A673 (cell line): ENCODE measurements at regions not wholly inside any gene's neighbourhood (a gene's known extent, or its start where the extent isn't known, plus 50 kb on each side); places are given as distances from the start of the nearest gene placed in this dataset.

Experiments used
- EZH2 ChIP-seq: fragments of 200-600 bp; sonication (generic); IDR thresholded peaks from 2 replicates; pipeline ENCODE4 v1.6.1; 2017; ENCODE audit warnings: borderline replicate concordance, low read depth, mild to moderate bottlenecking, mixed read lengths, antibody characterized with exemption, low read length; ENCODE audit not compliant: poor library complexity, severe bottlenecking
- TF ChIP-seq, protein P1 (sequence below): fragments of 300-800, 200-600 bp; sonication (generic); conservative IDR thresholded peaks from 2 replicates; pipeline ENCODE4 v1.5.1; 2017; ENCODE audit warnings: low read depth, mild to moderate bottlenecking, antibody characterized with exemption, low read length, moderate library complexity, mixed read lengths

DNA sequence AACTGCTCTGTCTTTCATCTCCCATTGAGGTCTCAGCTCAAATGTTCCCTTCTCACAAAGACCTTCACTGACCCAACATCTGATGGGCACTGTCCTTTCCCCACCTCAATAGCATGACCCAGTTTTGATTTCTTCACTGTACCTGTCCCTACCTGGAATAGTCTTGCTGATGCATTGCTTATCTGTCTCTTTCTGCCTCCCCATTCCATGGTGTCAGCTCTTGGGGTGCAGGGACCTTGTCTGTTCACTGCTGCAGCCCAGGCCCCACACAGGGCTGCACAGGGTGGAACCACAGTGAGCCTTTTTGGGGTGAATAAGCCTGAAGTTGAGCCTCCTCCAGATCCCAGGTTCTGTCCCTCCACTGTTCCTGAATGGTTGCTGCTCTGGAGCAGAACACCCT is 414.9 kb downstream of the PTPRU start:
- TF ChIP-seq, protein P1, sequence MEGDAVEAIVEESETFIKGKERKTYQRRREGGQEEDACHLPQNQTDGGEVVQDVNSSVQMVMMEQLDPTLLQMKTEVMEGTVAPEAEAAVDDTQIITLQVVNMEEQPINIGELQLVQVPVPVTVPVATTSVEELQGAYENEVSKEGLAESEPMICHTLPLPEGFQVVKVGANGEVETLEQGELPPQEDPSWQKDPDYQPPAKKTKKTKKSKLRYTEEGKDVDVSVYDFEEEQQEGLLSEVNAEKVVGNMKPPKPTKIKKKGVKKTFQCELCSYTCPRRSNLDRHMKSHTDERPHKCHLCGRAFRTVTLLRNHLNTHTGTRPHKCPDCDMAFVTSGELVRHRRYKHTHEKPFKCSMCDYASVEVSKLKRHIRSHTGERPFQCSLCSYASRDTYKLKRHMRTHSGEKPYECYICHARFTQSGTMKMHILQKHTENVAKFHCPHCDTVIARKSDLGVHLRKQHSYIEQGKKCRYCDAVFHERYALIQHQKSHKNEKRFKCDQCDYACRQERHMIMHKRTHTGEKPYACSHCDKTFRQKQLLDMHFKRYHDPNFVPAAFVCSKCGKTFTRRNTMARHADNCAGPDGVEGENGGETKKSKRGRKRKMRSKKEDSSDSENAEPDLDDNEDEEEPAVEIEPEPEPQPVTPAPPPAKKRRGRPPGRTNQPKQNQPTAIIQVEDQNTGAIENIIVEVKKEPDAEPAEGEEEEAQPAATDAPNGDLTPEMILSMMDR, result no peak
- no peak for TF ChIP-seq EZH2
